SK-N-SH treated with all-trans-retinoic acid at 6 μM for 48 hours (cell line): ENCODE measurements at regions not wholly inside any gene's neighbourhood (a gene's known extent, or its start where the extent isn't known, plus 50 kb on each side); places are given as distances from the start of the nearest gene placed in this dataset.

Source experiments
- ATAC-seq: fragments of 200-7000 bp; cut with Tn5 transposase; 3 replicates; pipeline ENCODE4 v1.9.1; 2020; ENCODE audit warnings: mild to moderate bottlenecking, moderate library complexity
- ARNTL ChIP-seq: fragments of 450-650 bp; formaldehyde crosslinking; IDR thresholded peaks from 2 replicates; pipeline ENCODE4 v1.5.0; 2020; ENCODE audit warnings: low read depth, mild to moderate bottlenecking, moderate library complexity, borderline replicate concordance
- BACH2 ChIP-seq: fragments of 250-450 bp; sonication (Bioruptor Pico); IDR thresholded peaks from 2 replicates; pipeline ENCODE4 v1.9.0; 2021; ENCODE audit warnings: mild to moderate bottlenecking, borderline replicate concordance
- CREB5 ChIP-seq: fragments of 250-450 bp; sonication (Bioruptor Pico); IDR thresholded peaks from 2 replicates; pipeline ENCODE4 v1.5.1; 2020; ENCODE audit warnings: low read depth, mild to moderate bottlenecking, moderate library complexity
- CSDC2 ChIP-seq: fragments of 250-450 bp; sonication (Bioruptor Pico); IDR thresholded peaks from 2 replicates; pipeline ENCODE4 v1.5.0; 2020; ENCODE audit warnings: mild to moderate bottlenecking, moderate library complexity
- CSRNP3 ChIP-seq: fragments of 250-450 bp; sonication (Bioruptor Pico); IDR thresholded peaks from 2 replicates; pipeline ENCODE4 v1.5.1; 2021; ENCODE audit warnings: mild to moderate bottlenecking, moderate library complexity
- ESRRG ChIP-seq: fragments of 250-450 bp; sonication (Bioruptor Pico); IDR thresholded peaks from 2 replicates; pipeline ENCODE4 v1.6.1; 2021; ENCODE audit warnings: mild to moderate bottlenecking
- ISL1 ChIP-seq: fragments of 250-450 bp; sonication (Bioruptor Pico); IDR thresholded peaks from 2 replicates; pipeline ENCODE4 v2.1.2; 2022; ENCODE audit warnings: mild to moderate bottlenecking, moderate library complexity
- OSR1 ChIP-seq: fragments of 250-450 bp; sonication (Bioruptor Pico); IDR thresholded peaks from 2 replicates; pipeline ENCODE4 v1.8.0; 2022; ENCODE audit warnings: moderate library complexity, mild to moderate bottlenecking, inconsistent platforms
- PPARA ChIP-seq: fragments of 250-450 bp; sonication (Bioruptor Pico); IDR thresholded peaks from 2 replicates; pipeline ENCODE4 v1.5.0; 2020; ENCODE audit warnings: mild to moderate bottlenecking, borderline replicate concordance
- SNAI2 ChIP-seq: fragments of 250-450 bp; sonication (Bioruptor Pico); IDR thresholded peaks from 2 replicates; pipeline ENCODE4 v1.5.0; 2020; ENCODE audit warnings: mild to moderate bottlenecking, moderate library complexity
- TCF4 ChIP-seq: fragments of 250-450 bp; sonication (Bioruptor Pico); IDR thresholded peaks from 2 replicates; pipeline ENCODE4 v1.8.0; 2021; ENCODE audit warnings: mild to moderate bottlenecking, moderate library complexity, borderline replicate concordance
- TOX ChIP-seq: fragments of 250-450 bp; sonication (Bioruptor Pico); IDR thresholded peaks from 2 replicates; pipeline ENCODE4 v1.8.0; 2021; ENCODE audit warnings: mild to moderate bottlenecking, moderate library complexity, borderline replicate concordance
- ZC3H10 ChIP-seq: fragments of 250-450 bp; sonication (Bioruptor Pico); IDR thresholded peaks from 2 replicates; pipeline ENCODE4 v1.5.1; 2021; ENCODE audit warnings: mild to moderate bottlenecking, moderate library complexity
- ZFP3 ChIP-seq: fragments of 250-450 bp; sonication (Bioruptor Pico); IDR thresholded peaks from 2 replicates; pipeline ENCODE4 v1.5.0; 2020; ENCODE audit warnings: mild to moderate bottlenecking, moderate library complexity
- ZFP30 ChIP-seq: fragments of 450-650 bp; formaldehyde crosslinking; IDR thresholded peaks from 2 replicates; pipeline ENCODE4 v1.5.0; 2022; ENCODE audit warnings: mild to moderate bottlenecking, moderate library complexity
- ZNF565 ChIP-seq: fragments of 450-650 bp; formaldehyde crosslinking; conservative IDR thresholded peaks from 2 replicates; pipeline ENCODE4 v1.5.0; 2020; ENCODE audit warnings: low read depth, mild to moderate bottlenecking, moderate library complexity
- ZNF70 ChIP-seq: fragments of 450-650 bp; formaldehyde crosslinking; IDR thresholded peaks from 2 replicates; pipeline ENCODE4 v1.5.0; 2020; ENCODE audit warnings: mild to moderate bottlenecking, moderate library complexity
- ZNF8 ChIP-seq: fragments of 450-650 bp; formaldehyde crosslinking; IDR thresholded peaks from 2 replicates; pipeline ENCODE4 v1.5.0; 2020; ENCODE audit warnings: mild to moderate bottlenecking, moderate library complexity
- TF ChIP-seq, protein P1 (sequence below): fragments of 250-450 bp; sonication (Bioruptor Pico); IDR thresholded peaks from 2 replicates; pipeline ENCODE4 v1.8.0; 2021; ENCODE audit warnings: low read depth, mild to moderate bottlenecking, moderate library complexity, borderline replicate concordance

DNA sequence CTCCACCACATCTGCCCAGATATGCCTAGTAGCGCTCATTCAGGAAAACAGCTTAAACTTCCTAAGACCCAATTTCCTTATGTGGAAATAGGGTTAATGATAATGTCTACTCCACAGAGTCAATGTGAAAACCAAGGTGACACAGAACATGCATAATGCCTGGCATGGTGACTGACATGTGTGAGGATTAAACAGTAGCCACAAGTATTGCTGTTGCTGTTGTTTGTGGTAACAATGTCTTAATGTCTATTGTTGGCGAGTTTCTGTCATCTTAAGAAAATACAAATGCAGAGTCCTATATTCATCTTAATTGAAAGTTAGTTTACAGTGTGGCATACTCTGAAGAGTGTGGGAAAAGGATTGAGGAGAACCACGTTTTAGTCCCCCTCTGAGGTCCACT, 75.6 kb upstream of the NGF start (continued):
- TF ChIP-seq CSRNP3 (CRISPR knock-in tag), result no peak
- TF ChIP-seq BACH2 (CRISPR knock-in tag), result no peak

DNA sequence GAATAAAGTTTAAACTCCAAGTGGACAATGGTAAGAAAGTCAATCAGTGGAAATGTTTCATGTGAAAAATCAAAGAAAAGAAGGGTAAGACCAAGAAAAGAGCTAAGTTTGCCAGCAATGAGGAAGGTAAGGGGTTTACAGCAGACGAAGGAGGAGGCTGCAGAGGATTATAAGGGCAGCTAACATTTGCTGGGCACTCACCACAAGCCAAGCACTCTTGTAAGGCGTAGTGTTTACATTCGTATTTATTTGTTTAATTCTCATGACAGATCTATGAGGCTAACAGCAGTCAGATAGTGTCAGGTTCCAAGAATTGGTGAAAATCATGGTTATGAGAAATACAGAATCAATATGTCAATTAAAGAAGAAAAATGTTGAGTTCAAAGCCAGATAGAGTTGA, 75.2 kb upstream of the NGF start:
- TF ChIP-seq TCF4, result no peak
- no peak for TF ChIP-seq TOX (CRISPR knock-in tag)
- no peak for TF ChIP-seq CREB5
- no peak for TF ChIP-seq ZC3H10 (CRISPR knock-in tag)
- no peak for TF ChIP-seq ZNF565 (CRISPR knock-in tag)
- TF ChIP-seq ZFP3, result no peak
- TF ChIP-seq, protein P1, sequence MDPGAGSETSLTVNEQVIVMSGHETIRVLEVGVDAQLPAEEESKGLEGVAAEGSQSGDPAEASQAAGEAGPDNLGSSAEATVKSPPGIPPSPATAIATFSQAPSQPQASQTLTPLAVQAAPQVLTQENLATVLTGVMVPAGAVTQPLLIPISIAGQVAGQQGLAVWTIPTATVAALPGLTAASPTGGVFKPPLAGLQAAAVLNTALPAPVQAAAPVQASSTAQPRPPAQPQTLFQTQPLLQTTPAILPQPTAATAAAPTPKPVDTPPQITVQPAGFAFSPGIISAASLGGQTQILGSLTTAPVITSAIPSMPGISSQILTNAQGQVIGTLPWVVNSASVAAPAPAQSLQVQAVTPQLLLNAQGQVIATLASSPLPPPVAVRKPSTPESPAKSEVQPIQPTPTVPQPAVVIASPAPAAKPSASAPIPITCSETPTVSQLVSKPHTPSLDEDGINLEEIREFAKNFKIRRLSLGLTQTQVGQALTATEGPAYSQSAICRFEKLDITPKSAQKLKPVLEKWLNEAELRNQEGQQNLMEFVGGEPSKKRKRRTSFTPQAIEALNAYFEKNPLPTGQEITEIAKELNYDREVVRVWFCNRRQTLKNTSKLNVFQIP (CRISPR knock-in tag), result no peak
- TF ChIP-seq PPARA (CRISPR knock-in tag), result no peak
- TF ChIP-seq ESRRG, result no peak
- no peak for TF ChIP-seq ARNTL (CRISPR knock-in tag)
- no peak for TF ChIP-seq ZNF70 (CRISPR knock-in tag)
- TF ChIP-seq SNAI2 (CRISPR knock-in tag), result no peak
- no peak for TF ChIP-seq ISL1 (CRISPR knock-in tag)

DNA sequence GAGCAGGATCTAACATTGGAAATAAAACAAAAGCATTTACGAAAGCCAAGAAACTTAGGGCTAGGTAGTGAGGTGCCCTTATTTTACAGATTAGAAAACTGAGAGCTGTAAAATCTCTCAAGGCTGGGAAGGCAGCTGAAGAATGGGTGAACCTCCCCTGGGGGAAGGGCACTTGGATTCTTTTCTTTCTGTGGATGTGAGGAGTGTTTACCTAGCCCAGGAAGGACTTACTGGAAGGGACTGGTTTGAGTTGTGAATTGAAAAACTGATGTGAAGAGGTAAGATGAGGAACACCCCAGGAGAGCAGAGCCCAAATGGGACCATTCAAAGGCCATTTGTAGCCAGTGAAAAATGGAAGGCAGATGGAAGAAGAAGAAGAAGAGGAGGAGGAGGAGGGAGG, 74.7 kb upstream of the NGF start:
- no peak for ATAC-seq

More for the DNA sequence above, 75.2 kb upstream of the NGF start:
- ATAC-seq, result no peak

More for the DNA sequence above, 74.7 kb upstream of the NGF start:
- TF ChIP-seq CREB5 (no peak), ARNTL (CRISPR knock-in tag) (no peak), PPARA (CRISPR knock-in tag) (no peak), CSDC2 (no peak), ISL1 (CRISPR knock-in tag) (no peak), ZNF70 (CRISPR knock-in tag) (no peak), ZNF565 (CRISPR knock-in tag) (no peak), ZFP30 (CRISPR knock-in tag) (no peak), OSR1 (no peak), TCF4 (no peak), ZNF8 (no peak), ESRRG (no peak), CSRNP3 (CRISPR knock-in tag) (no peak)
- TF ChIP-seq, protein P1 (CRISPR knock-in tag), result no peak
